CD14-positive monocyte (primary cell): ENCODE measurements at regions not wholly inside any gene's neighbourhood (a gene's known extent, or its start where the extent isn't known, plus 50 kb on each side); places are given as distances from the start of the nearest gene placed in this dataset.
"Not testable (repeated sequence)": the region's sequence is repeated elsewhere in the genome, so short reads cannot be mapped to it uniquely, and the experiment has no call there.

Source experiments
- DNase-seq, 3 donors: peaks; one replicate each; pipeline ENCODE4 v3.0.0-alpha.2; 2011 to 2022
- H2AFZ ChIP-seq: 2 replicates; pipeline ENCODE4 v1.6.0; 2012; ENCODE audit warnings: mild to moderate bottlenecking, low read depth, low read length, inconsistent platforms; ENCODE audit not compliant: insufficient read depth, poor library complexity, severe bottlenecking
- H3K27ac ChIP-seq, 2 donors: 1 replicate in 1 of 2; 2 replicates in 1 of 2; pipeline ENCODE4 v1.5.1; 2012 to 2013; ENCODE audit warnings: low read length in 2 of 2, control low read depth in 1 of 2, inconsistent platforms in 1 of 2, low read depth in 1 of 2, mild to moderate bottlenecking in 1 of 2
- H3K27me3 ChIP-seq, 2 donors: one replicate each; pipeline versions ENCODE4 v1.6.0 to v1.6.1; 2011 to 2013; ENCODE audit warnings: low read length in 2 of 2; ENCODE audit not compliant: control insufficient read depth in 2 of 2, insufficient read depth in 2 of 2
- H3K36me3 ChIP-seq, 2 donors: replicated peaks in 1 of 2; 1 replicate in 1 of 2; 2 replicates in 1 of 2; pipeline versions ENCODE4 v1.5.1 to v1.6.1; 2012 to 2013; ENCODE audit warnings: low read length in 2 of 2, control low read depth in 1 of 2, inconsistent platforms in 1 of 2, mild to moderate bottlenecking in 1 of 2; ENCODE audit not compliant: insufficient read depth in 2 of 2, control insufficient read depth in 1 of 2
- H3K4me1 ChIP-seq, 2 donors: 1 replicate in 1 of 2; 2 replicates in 1 of 2; pipeline versions ENCODE4 v1.5.1 to v1.6.1; 2012 to 2013; ENCODE audit warnings: low read length in 2 of 2, control low read depth in 1 of 2, inconsistent platforms in 1 of 2, mild to moderate bottlenecking in 1 of 2, moderate library complexity in 1 of 2; ENCODE audit not compliant: insufficient read depth in 2 of 2, control insufficient read depth in 1 of 2
- H3K4me2 ChIP-seq: replicated peaks from 2 replicates; pipeline ENCODE3; 2012; ENCODE audit warnings: low read length, moderate library complexity, mild to moderate bottlenecking; ENCODE audit not compliant: poor library complexity, severe bottlenecking; ENCODE audit errors: extremely low read depth
- H3K4me3 ChIP-seq, 3 experiments: fragments of 200-600 bp in 1 of 3; sonication (generic) in 1 of 3; replicated peaks in 1 of 3; 1 replicate in 2 of 3; 2 replicates in 1 of 3; pipeline ENCODE4 v1.5.1; 2011 to 2013; ENCODE audit warnings: low read length in 3 of 3, mild to moderate bottlenecking in 3 of 3, control low read depth in 2 of 3, low read depth in 2 of 3, inconsistent platforms in 1 of 3, moderate library complexity in 1 of 3
- H3K79me2 ChIP-seq: 2 replicates; pipeline ENCODE4 v1.6.0; 2012; ENCODE audit warnings: mild to moderate bottlenecking, control low read depth, inconsistent platforms, low read length, moderate library complexity; ENCODE audit not compliant: insufficient read depth
- H3K9ac ChIP-seq: 2 replicates; pipeline ENCODE4 v1.6.0; 2017; ENCODE audit warnings: low read length, mild to moderate bottlenecking; ENCODE audit not compliant: insufficient read depth, poor library complexity, severe bottlenecking
- H3K9me3 ChIP-seq, 2 donors: replicated peaks in 1 of 2; 1 replicate in 1 of 2; 2 replicates in 1 of 2; pipeline versions ENCODE4 v1.5.1 to v1.6.1; 2012 to 2013; ENCODE audit warnings: low read length in 2 of 2, control low read depth in 1 of 2; ENCODE audit not compliant: control insufficient read depth in 1 of 2, insufficient read depth in 1 of 2
- H4K20me1 ChIP-seq: 2 replicates; pipeline ENCODE4 v1.6.0; 2012; ENCODE audit warnings: mild to moderate bottlenecking, low read length, control low read depth, moderate library complexity; ENCODE audit not compliant: insufficient read depth
- H3K27ac Mint-ChIP-seq, 7 donors: one replicate each; pipeline ENCODE4 v1.8.0; 2020; ENCODE audit warnings: mild to moderate bottlenecking in 7 of 7, mixed read lengths in 7 of 7, moderate library complexity in 6 of 7, inconsistent platforms in 2 of 7
- H3K27me3 Mint-ChIP-seq, 3 donors: one replicate each; pipeline ENCODE4 v1.8.0; 2021 to 2022; ENCODE audit warnings: low read depth in 3 of 3, mild to moderate bottlenecking in 3 of 3, mixed read lengths in 3 of 3, moderate library complexity in 3 of 3, inconsistent platforms in 1 of 3
- H3K36me3 Mint-ChIP-seq, 2 donors: one replicate each; pipeline ENCODE4 v1.8.0; 2020; ENCODE audit warnings: mixed read lengths in 2 of 2, inconsistent platforms in 1 of 2, mild to moderate bottlenecking in 1 of 2
- H3K4me1 Mint-ChIP-seq: one replicate; pipeline ENCODE4 v1.8.0; 2020; ENCODE audit warnings: mild to moderate bottlenecking, mixed read lengths
- H3K4me3 Mint-ChIP-seq, 2 donors: one replicate each; pipeline ENCODE4 v1.8.0; 2020; ENCODE audit warnings: mild to moderate bottlenecking in 2 of 2, mixed read lengths in 2 of 2, moderate library complexity in 1 of 2
- H3K9me3 Mint-ChIP-seq, 7 donors: one replicate each; pipeline ENCODE4 v1.8.0; 2020 to 2022; ENCODE audit warnings: mixed read lengths in 7 of 7, mild to moderate bottlenecking in 6 of 7, moderate library complexity in 6 of 7, inconsistent platforms in 2 of 7
- CTCF ChIP-seq: fragments of 200-600 bp; IDR thresholded peaks from one replicate; pipeline ENCODE4 v1.8.0; 2022; ENCODE audit warnings: antibody characterized with exemption, mild to moderate bottlenecking
- WGBS: methylation state at CpG from one replicate; pipeline ENCODE4 v1.1.5; 2013; ENCODE audit warnings: missing lambda C conversion rate; ENCODE audit not compliant: insufficient coverage; 5-methylcytosine and 5-hydroxymethylcytosine counted together
- intact Hi-C, 2 donors: fragments of 100-400 bp; cut with micrococcal nuclease; formaldehyde crosslinking; loops; one replicate each; pipeline versions ENCODE4 v1.15.0 to v1.15.1; 2023

DNA sequence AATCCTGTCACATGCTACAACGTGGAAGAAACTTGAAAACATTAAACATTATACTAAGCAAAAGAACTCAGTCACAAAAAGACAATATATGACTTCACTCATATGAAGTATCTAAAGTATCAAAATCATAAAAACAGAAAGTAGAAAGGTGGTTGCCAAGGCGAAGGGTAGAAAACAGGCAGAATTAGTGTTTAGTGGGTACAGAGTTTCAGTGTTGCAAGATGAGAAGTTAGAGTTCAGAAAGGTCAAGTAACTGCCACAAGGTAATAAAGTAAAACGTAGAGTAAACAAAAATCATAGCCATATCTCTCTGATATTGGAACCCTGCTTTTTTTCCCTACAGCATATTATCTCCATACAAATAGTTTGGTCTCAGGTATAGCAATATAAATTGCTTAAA, 223.8 kb upstream of the FSCB start:
- intact Hi-C loops: no loop called here
- no peak for TF ChIP-seq CTCF
- Histone ChIP-seq H4K20me1 (no peaks in the 10 kb centered on the region), H3K27ac (no peak overlapping the region), H2AFZ (no peak overlapping the region), H3K79me2 (no peaks in the 10 kb centered on the region), H3K4me3 (no peak overlapping the region), H3K4me2 (no peak overlapping the region), H3K36me3 (no peaks in the 10 kb centered on the region), H3K9me3 (no peaks in the 10 kb centered on the region), H3K9ac (no peak overlapping the region), H3K4me1 (no peaks in the 10 kb centered on the region), H3K27me3 (no peaks in the 10 kb centered on the region)
- H3K4me1 Mint-ChIP-seq: no peaks in the 10 kb centered on the region
- H3K27me3 Mint-ChIP-seq: no peaks in the 10 kb centered on the region
- H3K27ac Mint-ChIP-seq: no peak overlapping the region
- DNase-seq: no peak
- no peak overlapping the region for H3K4me3 Mint-ChIP-seq
- no peaks in the 10 kb centered on the region for H3K36me3 Mint-ChIP-seq
- H3K9me3 Mint-ChIP-seq: peaks cover 0 to 9% (median 0%) of the 10 kb centered on the region in 7 donors
- no CpG with 5 or more reads among the region's 3 CpGs for WGBS

DNA sequence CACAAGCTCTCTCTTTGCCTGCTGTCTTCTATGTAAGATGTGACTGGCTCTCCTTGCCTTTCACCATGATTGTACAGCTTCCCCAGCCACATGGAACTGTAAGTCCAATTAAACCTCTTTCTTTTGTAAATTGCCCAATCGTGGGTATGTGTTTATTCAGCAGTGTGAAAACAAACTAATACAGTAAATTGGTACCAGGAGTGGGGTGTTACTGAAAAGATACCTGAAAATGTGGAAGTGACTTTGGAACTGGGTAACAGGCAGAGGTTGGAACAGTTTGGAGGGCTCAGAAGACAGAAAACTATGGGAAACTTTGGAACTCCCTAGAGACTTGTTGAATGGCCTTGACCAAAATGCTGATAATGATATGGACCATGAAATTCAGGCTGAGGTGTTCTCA, 214.3 kb upstream of the FSCB start:
- H3K4me2 ChIP-seq, H3K27me3 ChIP-seq, H3K4me1 ChIP-seq, H3K27ac ChIP-seq, H3K9ac ChIP-seq, H2AFZ ChIP-seq, H3K4me3 ChIP-seq, H3K79me2 ChIP-seq, H3K27me3 Mint-ChIP-seq, H3K36me3 ChIP-seq, intact Hi-C loops, H3K27ac Mint-ChIP-seq, H3K36me3 Mint-ChIP-seq, H3K4me3 Mint-ChIP-seq, H3K4me1 Mint-ChIP-seq, H4K20me1 ChIP-seq, DNase-seq: not testable (repeated sequence)
- peaks cover 15 to 25% of the 10 kb centered on the region in 2 donors for H3K9me3 ChIP-seq
- 50% methylated on average over 1 of the region's 1 CpG for WGBS
- H3K9me3 Mint-ChIP-seq: peaks cover 6 to 28% (median 22%) of the 10 kb centered on the region in 7 donors
